HepG2 (cell line): ENCODE measurements at regions not wholly inside any gene's neighbourhood (a gene's known extent, or its start where the extent isn't known, plus 50 kb on each side); places are given as distances from the start of the nearest gene placed in this dataset.

Source experiments
- ATAC-seq: fragments of 200-7000 bp; cut with Tn5 transposase; 3 replicates; pipeline ENCODE4 v1.9.1; 2020; ENCODE audit warnings: mild to moderate bottlenecking, moderate library complexity
- BruUV-seq: library from RNA; stranded (reverse); fragments of 400-500 nt; replicated peaks from 2 replicates; lab custom pipeline; 2021; lab: Mats Ljungman, UMichigan
- CTCF ChIA-PET: fragments of 300-600 bp; formaldehyde crosslinking; extraction: SDS; loops from one replicate; lab custom pipeline; 2021; ENCODE audit warnings: low total read pairs, inconsistent platforms, low intra/inter-chr PET ratio; lab: Yijun Ruan, JAX
- POLR2A ChIA-PET: fragments of 350-600 bp; sonication (Branson Sonifier 250); formaldehyde crosslinking; loops from one replicate; lab custom pipeline; 2020; ENCODE audit warnings: antibody characterized with exemption, inconsistent platforms; lab: Yijun Ruan, JAX
- DNase-seq: peaks from one replicate; pipeline ENCODE4 v3.0.0-alpha.2; 2015; ENCODE audit warnings: low spot score
- FAIRE-seq: peaks from 3 replicates; lab custom pipeline; 2011; peaks lifted over from hg19 to GRCh38; lab: Jason Lieb, UNC
- H2AFZ ChIP-seq: one replicate; pipeline ENCODE4 v1.6.1; 2011; ENCODE audit warnings: low read length, inconsistent platforms
- H3K27ac ChIP-seq: fragments of 300-600 bp; 3 replicates; pipeline ENCODE4 v1.8.0; 2011; ENCODE audit warnings: mixed run types, mild to moderate bottlenecking, mixed read lengths, low read length, inconsistent platforms; ENCODE audit not compliant: insufficient read depth; ENCODE audit errors: extremely low read length
- H3K27me3 ChIP-seq, 2 experiments: fragments of 200-600 bp in 1 of 2; 2 replicates in 1 of 2; 3 replicates in 1 of 2; pipeline versions ENCODE4 v1.6.0 to v1.8.0; 2011; ENCODE audit warnings: low read length in 2 of 2, mild to moderate bottlenecking in 2 of 2, moderate library complexity in 2 of 2, inconsistent platforms in 1 of 2; ENCODE audit not compliant: insufficient read depth in 2 of 2, control insufficient read depth in 1 of 2
- H3K36me3 ChIP-seq, 2 experiments: fragments of 200-600 bp in 1 of 2; replicated peaks in 1 of 2; 2 replicates in 1 of 2; 3 replicates in 1 of 2; pipeline versions ENCODE4 v1.5.1 to v1.8.0; 2011; ENCODE audit warnings: low read length in 2 of 2, inconsistent platforms in 1 of 2; ENCODE audit not compliant: insufficient read depth in 2 of 2, control insufficient read depth in 1 of 2
- H3K4me1 ChIP-seq: 2 replicates; pipeline ENCODE4 v1.5.1; 2012; ENCODE audit warnings: low read length, inconsistent platforms; ENCODE audit not compliant: insufficient read depth
- H3K4me2 ChIP-seq: 2 replicates; pipeline ENCODE4 v1.6.0; 2011; ENCODE audit warnings: low read depth, low read length, inconsistent platforms
- H3K4me3 ChIP-seq, 3 experiments: fragments of 200-600 bp in 1 of 3; sonication (generic), shearing (Covaris generic) in 1 of 3; replicated peaks in 1 of 3; 2 replicates each; pipeline ENCODE4 v1.5.1; 2011 to 2016; ENCODE audit warnings: low read length in 3 of 3, inconsistent platforms in 2 of 3, low read depth in 2 of 3, mild to moderate bottlenecking in 2 of 3, control low read depth in 1 of 3, mixed read lengths in 1 of 3; ENCODE audit not compliant: insufficient read depth in 1 of 3
- H3K79me2 ChIP-seq: one replicate; pipeline ENCODE4 v1.6.1; 2011; ENCODE audit warnings: low read length, inconsistent platforms; ENCODE audit not compliant: insufficient read depth
- H3K9ac ChIP-seq: 2 replicates; pipeline ENCODE4 v1.6.0; 2011; ENCODE audit warnings: mild to moderate bottlenecking, low read depth, low read length, inconsistent platforms; ENCODE audit not compliant: insufficient read depth
- H3K9me3 ChIP-seq: 2 replicates; pipeline ENCODE4 v1.5.1; 2012; ENCODE audit warnings: mild to moderate bottlenecking, low read length
- H4K20me1 ChIP-seq: 2 replicates; pipeline ENCODE4 v1.6.0; 2011; ENCODE audit warnings: inconsistent platforms, mild to moderate bottlenecking, low read length, moderate library complexity; ENCODE audit not compliant: insufficient read depth
- CREB1 ChIP-seq, 2 experiments: fragments of 450-650 bp in 1 of 2; IDR thresholded peaks; 2 replicates each; pipeline ENCODE4 v1.6.1; 2016 to 2017; ENCODE audit warnings: control low read depth in 1 of 2, mild to moderate bottlenecking in 1 of 2, missing compliant biosample characterization in 1 of 2, missing genetic modification characterization in 1 of 2
- IKZF4 ChIP-seq: sonication (generic); formaldehyde crosslinking; IDR thresholded peaks from 2 replicates; pipeline ENCODE4 v1.5.1; 2020; ENCODE audit warnings: borderline replicate concordance, mild to moderate bottlenecking, low read depth, missing genetic modification reagents; ENCODE audit errors: not compliant biosample characterization
- KAT8 ChIP-seq: IDR thresholded peaks from 2 replicates; pipeline ENCODE4 v1.6.1; 2016; ENCODE audit warnings: missing genetic modification reagents, missing compliant biosample characterization
- PCBP2 ChIP-seq: fragments of 200-400 bp; formaldehyde crosslinking; optimal IDR thresholded peaks from 2 replicates; pipeline ENCODE3; 2018; ENCODE audit warnings: low read length, low read depth; ENCODE audit not compliant: poor library complexity, severe bottlenecking
- PRMT3 ChIP-seq: sonication (generic); formaldehyde crosslinking; IDR thresholded peaks from 2 replicates; pipeline ENCODE4 v1.8.1; 2022; ENCODE audit warnings: low read depth, mild to moderate bottlenecking, moderate library complexity, missing genetic modification reagents, borderline replicate concordance
- THYN1 ChIP-seq: sonication (generic); formaldehyde crosslinking; IDR thresholded peaks from 2 replicates; pipeline ENCODE4 v1.8.1; 2023; ENCODE audit warnings: low read depth, mild to moderate bottlenecking, moderate library complexity, missing genetic modification reagents, borderline replicate concordance
- ZNF407 ChIP-seq: sonication (generic); formaldehyde crosslinking; IDR thresholded peaks from one replicate; pipeline ENCODE4 v1.5.1; 2020; ENCODE audit warnings: mild to moderate bottlenecking, missing genetic modification reagents; ENCODE audit errors: not compliant biosample characterization
- ZNF501 ChIP-seq: sonication (generic); formaldehyde crosslinking; IDR thresholded peaks from 2 replicates; pipeline ENCODE4 v1.5.1; 2020; ENCODE audit warnings: mild to moderate bottlenecking, moderate library complexity, missing genetic modification reagents
- ZNF510 ChIP-seq: sonication (generic); formaldehyde crosslinking; IDR thresholded peaks from 2 replicates; pipeline ENCODE4 v1.4.0; 2020; ENCODE audit warnings: low read depth, mild to moderate bottlenecking, missing genetic modification reagents
- ZNF629 ChIP-seq: sonication (generic); formaldehyde crosslinking; conservative IDR thresholded peaks from 2 replicates; pipeline ENCODE4 v1.5.0; 2020; ENCODE audit warnings: missing genetic modification reagents
- WGBS: methylation state at CpG from one replicate; pipeline ENCODE4 v1.1.6; 2017; ENCODE audit warnings: low lambda C conversion rate; 5-methylcytosine and 5-hydroxymethylcytosine counted together
- in situ Hi-C: cut with HindIII; loops from 2 replicates; pipeline ENCODE4 v1.10.0; 2017; ENCODE audit warnings: low pct_unique_long_range_greater_than_20kb; ENCODE audit not compliant: extremely low pct_ligation_motif_present
- intact Hi-C: fragments of 100-400 bp; cut with micrococcal nuclease; formaldehyde crosslinking; loops from one replicate; pipeline ENCODE4 v1.10.0; 2022; ENCODE audit not compliant: unreplicated experiment
- TF ChIP-seq, protein P1 (sequence below): sonication (generic); formaldehyde crosslinking; IDR thresholded peaks from 2 replicates; pipeline ENCODE4 v1.4.0; 2020; ENCODE audit warnings: missing genetic modification reagents, borderline replicate concordance
- TF ChIP-seq, protein P2 (sequence below): sonication (generic); formaldehyde crosslinking; IDR thresholded peaks from 2 replicates; pipeline ENCODE4 v1.8.0; 2022; ENCODE audit warnings: mild to moderate bottlenecking, missing genetic modification reagents, borderline replicate concordance

GRCh38 chr5:30142432-30142831 is 1051.1 kb upstream of the CDH6 start:
- no peaks in the 10 kb centered on the region for H4K20me1 ChIP-seq
- in situ Hi-C loops (no loop called here), intact Hi-C loops (no loop called here)
- no peak overlapping the region for H3K9ac ChIP-seq
- H3K4me1 ChIP-seq = no peaks in the 10 kb centered on the region
- no peak overlapping the region for H2AFZ ChIP-seq
- H3K36me3 ChIP-seq = no peaks in the 10 kb centered on the region
- POLR2A ChIA-PET = no interaction called here
- BruUV-seq = no TSS peak
- no peak for ATAC-seq
- H3K4me2 ChIP-seq = no peak overlapping the region
- no CpG with 5 or more reads among the region's 4 CpGs for WGBS
- no peak overlapping the region for H3K27ac ChIP-seq
- no peak overlapping the region for H3K4me3 ChIP-seq
- H3K27me3 ChIP-seq = no peaks in the 10 kb centered on the region
- H3K79me2 ChIP-seq = no peaks in the 10 kb centered on the region
- CTCF ChIA-PET = no interaction called here
- H3K9me3 ChIP-seq = peaks cover 55% of the 10 kb centered on the region
- no peak for FAIRE-seq
- no peak for DNase-seq
- TF ChIP-seq ZNF501 = no peak
- TF ChIP-seq IKZF4 (CRISPR knock-in tag) = no peak
- TF ChIP-seq, protein P1, sequence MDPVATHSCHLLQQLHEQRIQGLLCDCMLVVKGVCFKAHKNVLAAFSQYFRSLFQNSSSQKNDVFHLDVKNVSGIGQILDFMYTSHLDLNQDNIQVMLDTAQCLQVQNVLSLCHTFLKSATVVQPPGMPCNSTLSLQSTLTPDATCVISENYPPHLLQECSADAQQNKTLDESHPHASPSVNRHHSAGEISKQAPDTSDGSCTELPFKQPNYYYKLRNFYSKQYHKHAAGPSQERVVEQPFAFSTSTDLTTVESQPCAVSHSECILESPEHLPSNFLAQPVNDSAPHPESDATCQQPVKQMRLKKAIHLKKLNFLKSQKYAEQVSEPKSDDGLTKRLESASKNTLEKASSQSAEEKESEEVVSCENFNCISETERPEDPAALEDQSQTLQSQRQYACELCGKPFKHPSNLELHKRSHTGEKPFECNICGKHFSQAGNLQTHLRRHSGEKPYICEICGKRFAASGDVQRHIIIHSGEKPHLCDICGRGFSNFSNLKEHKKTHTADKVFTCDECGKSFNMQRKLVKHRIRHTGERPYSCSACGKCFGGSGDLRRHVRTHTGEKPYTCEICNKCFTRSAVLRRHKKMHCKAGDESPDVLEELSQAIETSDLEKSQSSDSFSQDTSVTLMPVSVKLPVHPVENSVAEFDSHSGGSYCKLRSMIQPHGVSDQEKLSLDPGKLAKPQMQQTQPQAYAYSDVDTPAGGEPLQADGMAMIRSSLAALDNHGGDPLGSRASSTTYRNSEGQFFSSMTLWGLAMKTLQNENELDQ (CRISPR knock-in tag) = no peak
- no peak for TF ChIP-seq ZNF407 (CRISPR knock-in tag)
- no peak for TF ChIP-seq CREB1 (IDR thresholded peaks at IDR 0.05)
- TF ChIP-seq CREB1 (CRISPR knock-in tag; IDR thresholded peaks at IDR 0.05) = no peak
- TF ChIP-seq PCBP2 = no peak
- TF ChIP-seq KAT8 (CRISPR knock-in tag) = no peak
- TF ChIP-seq, protein P2, sequence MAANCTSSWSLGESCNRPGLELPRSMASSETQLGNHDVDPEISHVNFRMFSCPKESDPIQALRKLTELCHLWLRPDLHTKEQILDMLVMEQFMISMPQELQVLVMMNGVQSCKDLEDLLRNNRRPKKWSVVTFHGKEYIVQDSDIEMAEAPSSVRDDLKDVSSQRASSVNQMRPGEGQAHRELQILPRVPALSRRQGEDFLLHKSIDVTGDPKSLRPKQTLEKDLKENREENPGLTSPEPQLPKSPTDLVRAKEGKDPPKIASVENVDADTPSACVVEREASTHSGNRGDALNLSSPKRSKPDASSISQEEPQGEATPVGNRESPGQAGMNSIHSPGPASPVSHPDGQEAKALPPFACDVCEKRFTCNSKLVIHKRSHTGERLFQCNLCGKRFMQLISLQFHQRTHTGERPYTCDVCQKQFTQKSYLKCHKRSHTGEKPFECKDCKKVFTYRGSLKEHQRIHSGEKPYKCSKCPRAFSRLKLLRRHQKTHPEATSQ (CRISPR knock-in tag) = no peak
- TF ChIP-seq ZNF629 (CRISPR knock-in tag) = no peak
- no peak for TF ChIP-seq THYN1 (CRISPR knock-in tag)
- TF ChIP-seq ZNF510 (CRISPR knock-in tag) = no peak
- no peak for TF ChIP-seq PRMT3 (CRISPR knock-in tag)
